Transverse colon (tissue), 4 donors: ENCODE measurements at regions not wholly inside any gene's neighbourhood (a gene's known extent, or its start where the extent isn't known, plus 50 kb on each side); places are given as distances from the start of the nearest gene placed in this dataset.

ENCODE experiments used
- DNase-seq: peaks from one replicate; pipeline ENCODE4 v3.0.0-alpha.2; 2019
- H3K27ac ChIP-seq, 4 donors: fragments of 200-600 bp; sonication (generic); 2 replicates each; pipeline ENCODE4 v1.5.1; 2016 to 2018; ENCODE audit warnings: inconsistent platforms in 4 of 4
- H3K27me3 ChIP-seq: fragments of 200-600 bp; sonication (generic); 2 replicates; pipeline ENCODE4 v1.5.1; 2017; ENCODE audit warnings: inconsistent platforms
- H3K36me3 ChIP-seq, 4 donors: fragments of 200-600 bp; sonication (generic); 2 replicates each; pipeline ENCODE4 v1.5.1; 2017 to 2019; ENCODE audit warnings: inconsistent platforms in 4 of 4
- H3K4me1 ChIP-seq, 4 donors: fragments of 200-600 bp; sonication (generic); 2 replicates each; pipeline ENCODE4 v1.5.1; 2017 to 2020; ENCODE audit warnings: inconsistent platforms in 4 of 4
- H3K4me3 ChIP-seq, 4 donors: fragments of 200-600 bp; sonication (generic); 1 replicate in 1 of 4; 2 replicates in 3 of 4; pipeline versions ENCODE4 v1.5.1 to v1.6.1; 2017 to 2019; ENCODE audit warnings: inconsistent platforms in 4 of 4
- H3K9me3 ChIP-seq, 2 donors: fragments of 200-600 bp; sonication (generic); 2 replicates each; pipeline ENCODE4 v1.5.1; 2017 to 2019; ENCODE audit warnings: inconsistent platforms in 2 of 2
- CTCF ChIP-seq, 5 experiments: fragments of 200-600 bp in 3 of 5; fragments of 450-650 bp in 2 of 5; sonication (generic) in 3 of 5; IDR thresholded peaks; 1 replicate in 2 of 5; 2 replicates in 3 of 5; pipeline ENCODE4 v1.5.1; 2016 to 2017; ENCODE audit warnings: antibody characterized with exemption in 5 of 5, inconsistent platforms in 3 of 5, mild to moderate bottlenecking in 2 of 5, moderate library complexity in 1 of 5
- EP300 ChIP-seq: sonication (generic); formaldehyde crosslinking; IDR thresholded peaks from one replicate; pipeline ENCODE4 v1.6.1; 2017; ENCODE audit warnings: antibody characterized with exemption, low read depth
- POLR2A ChIP-seq: fragments of 450-650 bp; IDR thresholded peaks from one replicate; pipeline ENCODE4 v1.6.1; 2016; ENCODE audit warnings: antibody characterized with exemption, mild to moderate bottlenecking, moderate library complexity
- POLR2AphosphoS5 ChIP-seq, 3 donors: sonication (generic); formaldehyde crosslinking; IDR thresholded peaks; one replicate each; pipeline ENCODE4 v1.6.1; 2016; ENCODE audit warnings: antibody characterized with exemption in 3 of 3
- WGBS, 2 donors: methylation state at CpG; one replicate each; pipeline ENCODE4 v1.1.5; 2018; ENCODE audit warnings: low coverage in 1 of 2; 5-methylcytosine and 5-hydroxymethylcytosine counted together
- in situ Hi-C, 4 donors: fragments of 200-750 bp; cut with MboI; loops; one replicate each; pipeline versions ENCODE4 v1.15.0 to v1.15.1; 2017; ENCODE audit warnings: low sequenced_read_pairs in 3 of 4, low pct_ligation_motif_present in 1 of 4, low pct_unique_long_range_greater_than_20kb in 1 of 4
- intact Hi-C: fragments of 100-400 bp; cut with DNase I; formaldehyde crosslinking; loops from one replicate; pipeline ENCODE4 v1.15.1; 2023; ENCODE audit warnings: low total_unique reads

- in situ Hi-C loops (no loop called here), intact Hi-C loops (no loop called here)
- Histone ChIP-seq H3K36me3 (no peaks in the 10 kb centered on the region), H3K4me3 (no peak overlapping the region), H3K27me3 (no peaks in the 10 kb centered on the region), H3K9me3 (no peaks in the 10 kb centered on the region), H3K27ac (no peak overlapping the region), H3K4me1 (peaks cover 0 to 6% (median 0%) of the 10 kb centered on the region in 4 donors)
- peak; percentile 9 for DNase-seq
- TF ChIP-seq POLR2AphosphoS5 (IDR thresholded peaks at IDR 0.05): no peak
- no peak for TF ChIP-seq EP300
- no peak for TF ChIP-seq POLR2A
- no peak for TF ChIP-seq CTCF (IDR thresholded peaks at IDR 0.05)
- WGBS, 2 donors: 43 to 69% methylated on average over 1 to 3 of the region's 3 CpGs
Observed at GRCh38 chr2:187208199-187208785, 239.8 kb downstream of the CALCRL start.

- DNase-seq: no peak
- Histone ChIP-seq H3K9me3 (no peaks in the 10 kb centered on the region), H3K4me1 (peaks cover 0 to 6% (median 0%) of the 10 kb centered on the region in 4 donors), H3K27ac (no peak overlapping the region), H3K4me3 (no peak overlapping the region), H3K27me3 (no peaks in the 10 kb centered on the region), H3K36me3 (no peaks in the 10 kb centered on the region)
- in situ Hi-C loops (no loop called here), intact Hi-C loops (no loop called here)
- no peak for TF ChIP-seq POLR2A
- TF ChIP-seq EP300: no peak
- no peak for TF ChIP-seq CTCF (IDR thresholded peaks at IDR 0.05)
- TF ChIP-seq POLR2AphosphoS5 (IDR thresholded peaks at IDR 0.05): no peak
- 65 to 79% methylated on average over 2 of the region's 2 CpGs for WGBS, 2 donors
Observed at GRCh38 chr2:187207126-187207525, 240.9 kb downstream of the CALCRL start.

GRCh38 chr2:187206471-187206870, 241.6 kb downstream of the CALCRL start:
- no peak overlapping the region for H3K27ac ChIP-seq
- H3K36me3 ChIP-seq: no peaks in the 10 kb centered on the region
- no peak for TF ChIP-seq POLR2A
- 83 to 85% methylated on average over 1 of the region's 1 CpG for WGBS, 2 donors
- in situ Hi-C loops: no loop called here
- no peak overlapping the region for H3K4me3 ChIP-seq
- H3K9me3 ChIP-seq: no peaks in the 10 kb centered on the region
- peaks cover 0 to 6% (median 0%) of the 10 kb centered on the region in 4 donors for H3K4me1 ChIP-seq
- no peaks in the 10 kb centered on the region for H3K27me3 ChIP-seq
- no peak for DNase-seq
- intact Hi-C loops: no loop called here

- WGBS, 2 donors: 76 to 79% methylated on average over 3 to 4 of the region's 4 CpGs
Observed at GRCh38 chr2:187206071-187206470, 242.0 kb downstream of the CALCRL start.

GRCh38 chr2:187198136-187198535, 249.9 kb downstream of the CALCRL start:
- Histone ChIP-seq H3K36me3 (no peaks in the 10 kb centered on the region), H3K9me3 (no peaks in the 10 kb centered on the region), H3K4me1 (no peaks in the 10 kb centered on the region), H3K27me3 (no peaks in the 10 kb centered on the region), H3K4me3 (no peak overlapping the region), H3K27ac (no peak overlapping the region)
- in situ Hi-C loops (no loop called here), intact Hi-C loops (no loop called here)
- DNase-seq: no peak
- TF ChIP-seq POLR2AphosphoS5 (IDR thresholded peaks at IDR 0.05) (no peak), POLR2A (no peak), EP300 (no peak), CTCF (IDR thresholded peaks at IDR 0.05) (no peak)

More at GRCh38 chr2:187206071-187206470, 242.0 kb downstream of the CALCRL start:
- H3K4me3 ChIP-seq: no peak overlapping the region
- no peak overlapping the region for H3K27ac ChIP-seq
- H3K9me3 ChIP-seq: no peaks in the 10 kb centered on the region
- intact Hi-C loops (no loop called here), in situ Hi-C loops (no loop called here)
- no peak for DNase-seq
- H3K36me3 ChIP-seq: no peaks in the 10 kb centered on the region
- H3K27me3 ChIP-seq: no peaks in the 10 kb centered on the region
- H3K4me1 ChIP-seq: peaks cover 0 to 6% (median 0%) of the 10 kb centered on the region in 4 donors
- TF ChIP-seq EP300 (no peak), POLR2A (no peak), POLR2AphosphoS5 (IDR thresholded peaks at IDR 0.05) (no peak)
